ENCODE measurements at regions not wholly inside any gene's neighbourhood (a gene's known extent, or its start where the extent isn't known, plus 50 kb on each side); places are given as distances from the start of the nearest gene placed in this dataset.

DNA sequence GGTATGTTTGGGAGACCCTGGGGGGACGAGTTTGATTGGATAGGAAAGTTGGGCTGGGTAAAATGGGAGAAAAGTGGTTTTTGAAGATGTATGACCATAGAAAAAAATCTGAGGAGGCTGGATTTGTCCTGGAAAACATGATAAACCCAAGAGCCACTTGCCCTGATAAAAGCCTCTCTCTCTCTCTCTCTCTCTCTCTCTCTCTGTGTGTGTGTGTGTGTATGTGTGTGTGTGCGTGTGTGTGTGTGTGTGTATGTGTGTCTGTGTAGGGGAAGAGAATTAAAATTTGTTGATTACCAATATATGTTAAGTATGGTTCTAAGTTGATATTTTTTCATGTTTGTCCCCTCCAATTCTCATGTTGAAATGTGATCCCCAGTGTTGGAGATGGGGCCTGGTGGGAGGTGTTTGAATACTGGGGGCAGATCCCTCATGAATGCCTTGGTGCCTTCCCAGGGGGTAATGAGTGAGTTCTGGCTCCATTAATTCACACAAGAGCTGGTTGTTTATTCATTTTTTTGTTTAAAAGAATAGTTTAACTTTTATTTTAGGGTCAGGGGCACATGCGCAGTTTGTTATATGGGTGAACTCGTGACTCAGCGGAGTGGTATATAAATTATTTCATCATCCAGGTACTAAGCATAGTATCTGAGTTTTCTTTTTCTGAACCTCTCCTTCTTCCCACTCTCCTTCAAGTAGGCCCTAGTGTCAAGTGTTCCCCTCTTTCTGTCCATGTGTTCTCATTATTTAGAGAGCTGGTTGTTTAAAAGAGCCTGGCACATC, 208.8 kb downstream of the TFAP2B start:
- TF ChIP-seq, protein P1, sequence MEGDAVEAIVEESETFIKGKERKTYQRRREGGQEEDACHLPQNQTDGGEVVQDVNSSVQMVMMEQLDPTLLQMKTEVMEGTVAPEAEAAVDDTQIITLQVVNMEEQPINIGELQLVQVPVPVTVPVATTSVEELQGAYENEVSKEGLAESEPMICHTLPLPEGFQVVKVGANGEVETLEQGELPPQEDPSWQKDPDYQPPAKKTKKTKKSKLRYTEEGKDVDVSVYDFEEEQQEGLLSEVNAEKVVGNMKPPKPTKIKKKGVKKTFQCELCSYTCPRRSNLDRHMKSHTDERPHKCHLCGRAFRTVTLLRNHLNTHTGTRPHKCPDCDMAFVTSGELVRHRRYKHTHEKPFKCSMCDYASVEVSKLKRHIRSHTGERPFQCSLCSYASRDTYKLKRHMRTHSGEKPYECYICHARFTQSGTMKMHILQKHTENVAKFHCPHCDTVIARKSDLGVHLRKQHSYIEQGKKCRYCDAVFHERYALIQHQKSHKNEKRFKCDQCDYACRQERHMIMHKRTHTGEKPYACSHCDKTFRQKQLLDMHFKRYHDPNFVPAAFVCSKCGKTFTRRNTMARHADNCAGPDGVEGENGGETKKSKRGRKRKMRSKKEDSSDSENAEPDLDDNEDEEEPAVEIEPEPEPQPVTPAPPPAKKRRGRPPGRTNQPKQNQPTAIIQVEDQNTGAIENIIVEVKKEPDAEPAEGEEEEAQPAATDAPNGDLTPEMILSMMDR (optimal IDR thresholded peaks at IDR 0.05 in 1 of 3, IDR thresholded peaks at IDR 0.05 in 1 of 3, conservative IDR thresholded peaks at IDR 0.05 in 1 of 3; ENCODE audit: extremely low read depth in 1 of 3, insufficient read depth in 2 of 3, low read length in 3 of 3) = no peak
- TF ChIP-seq EZH2 (IDR thresholded peaks at IDR 0.05; ENCODE audit: low read length) = no peak

Data from keratinocyte (primary cell).